Pancreas (tissue), 10 donors: ENCODE measurements at regions not wholly inside any gene's neighbourhood (a gene's known extent, or its start where the extent isn't known, plus 50 kb on each side); places are given as distances from the start of the nearest gene placed in this dataset.
"Not testable (repeated sequence)": the region's sequence is repeated elsewhere in the genome, so short reads cannot be mapped to it uniquely, and the experiment has no call there.

ENCODE experiments used
- ATAC-seq, 4 donors: fragments of 200-7000 bp; cut with Tn5 transposase; one replicate each; pipeline versions ENCODE4 v1.8.0 to v1.9.1; 2020; ENCODE audit warnings: mild to moderate bottlenecking in 4 of 4, moderate library complexity in 4 of 4
- DNase-seq, 6 donors: peaks; one replicate each; pipeline ENCODE4 v3.0.0-alpha.2; 2020
- FAIRE-seq: peaks from 2 replicates; lab custom pipeline; 2012; peaks lifted over from hg19 to GRCh38; lab: Jason Lieb, UNC
- H3K27ac ChIP-seq, 4 donors: fragments of 200-600 bp; sonication (generic); 1 replicate in 3 of 4; 2 replicates in 1 of 4; pipeline versions ENCODE4 v1.5.0 to v1.8.0; 2020
- H3K27me3 ChIP-seq, 4 donors: fragments of 200-600 bp; one replicate each; pipeline ENCODE4 v1.8.0; 2021
- H3K36me3 ChIP-seq, 3 donors: fragments of 200-600 bp; sonication (generic) in 1 of 3; one replicate each; pipeline versions ENCODE4 v1.5.0 to v1.8.0; 2020 to 2021
- H3K4me1 ChIP-seq, 3 donors: fragments of 200-600 bp; one replicate each; pipeline ENCODE4 v1.8.0; 2021
- H3K4me3 ChIP-seq, 4 donors: fragments of 200-600 bp; sonication (generic) in 2 of 4; one replicate each; pipeline versions ENCODE4 v1.5.0 to v1.8.0; 2020 to 2021
- H3K9me3 ChIP-seq, 4 donors: fragments of 200-600 bp; one replicate each; pipeline ENCODE4 v1.8.0; 2021
- CTCF ChIP-seq, 4 donors: fragments of 200-600 bp; sonication (generic) in 3 of 4; IDR thresholded peaks; one replicate each; pipeline versions ENCODE4 v1.5.0 to v1.8.0; 2021; ENCODE audit warnings: antibody characterized with exemption in 4 of 4
- WGBS, 2 donors: extraction: QIAGEN DNeasy Blood & Tissue Kit; methylation state at CpG; one replicate each; pipeline ENCODE4 v1.1.7; 2013; 5-methylcytosine and 5-hydroxymethylcytosine counted together
- intact Hi-C, 3 donors: fragments of 100-400 bp; cut with DNase I; formaldehyde crosslinking; loops; one replicate each; pipeline versions ENCODE4 v1.11.1 to v1.14.2; 2022
- donor health status: healthy with polysubstance abuse.
- donor health status: DM: no; HTN: no; CAD: no; lungs with moderate emphysema.
- donor health status: DM: no; HTN: no; CAD: no.
- donor health status: control.
- donor health status: control.
- donor health status: Bipolar disorder and iron deficiency.
- donor health status: DM: yes; HTN: yes; CAD: no.
- donor health status: DM: no; HTN: no; CAD: no.
- donor health status: DM: no; HTN: no; CAD: no.
- donor health status: DM: yes; HTN: yes; CAD: no.

- Histone ChIP-seq H3K27ac (no peak overlapping the region), H3K9me3 (no peaks in the 10 kb centered on the region), H3K4me1 (no peaks in the 10 kb centered on the region), H3K27me3 (no peaks in the 10 kb centered on the region), H3K36me3 (no peaks in the 10 kb centered on the region), H3K4me3 (no peak overlapping the region)
- no peak for ATAC-seq
- intact Hi-C loops = no loop called here
- TF ChIP-seq CTCF (IDR thresholded peaks at IDR 0.05) = no peak
- no peak for DNase-seq
- WGBS, 2 donors = 68 to 69% methylated on average over 1 of the region's 1 CpG
- no peak for FAIRE-seq
Observed at GRCh38 chr7:136274636-136275345, 297.6 kb upstream of the MTPN start.

- H3K4me3 ChIP-seq = no peak overlapping the region
- H3K9me3 ChIP-seq = no peaks in the 10 kb centered on the region
- TF ChIP-seq CTCF (IDR thresholded peaks at IDR 0.05) = no peak
- H3K4me1 ChIP-seq = no peaks in the 10 kb centered on the region
- FAIRE-seq (no peak), DNase-seq (no peak), ATAC-seq (no peak)
- no peak overlapping the region for H3K27ac ChIP-seq
- intact Hi-C loops = no loop called here
- WGBS, 2 donors = 62 to 67% methylated on average over 2 of the region's 2 CpGs
- no peaks in the 10 kb centered on the region for H3K27me3 ChIP-seq
- H3K36me3 ChIP-seq = no peaks in the 10 kb centered on the region
Observed at GRCh38 chr7:136272934-136273333, 295.8 kb upstream of the MTPN start.

- no peak for ATAC-seq
- no peaks in the 10 kb centered on the region for H3K9me3 ChIP-seq
Observed at GRCh38 chr7:136267822-136268221, 290.7 kb upstream of the MTPN start.

GRCh38 chr7:136266457-136266856, 289.3 kb upstream of the MTPN start:
- no peak for DNase-seq
- no peak for FAIRE-seq
- Histone ChIP-seq H3K9me3 (no peaks in the 10 kb centered on the region), H3K4me3 (no peak overlapping the region), H3K4me1 (no peaks in the 10 kb centered on the region), H3K27me3 (no peaks in the 10 kb centered on the region), H3K27ac (no peak overlapping the region), H3K36me3 (no peaks in the 10 kb centered on the region)
- no peak for ATAC-seq
- no peak for TF ChIP-seq CTCF (IDR thresholded peaks at IDR 0.05)
- intact Hi-C loops = loop anchor here in 1 of 3 donors (10.0 kb wide), 1 partner anchor 58 kb away; no protein-coding TSS in a partner anchor

More at GRCh38 chr7:136267822-136268221, 290.7 kb upstream of the MTPN start:
- DNase-seq = no peak
- Histone ChIP-seq H3K27me3 (no peaks in the 10 kb centered on the region), H3K36me3 (no peaks in the 10 kb centered on the region), H3K4me1 (no peaks in the 10 kb centered on the region), H3K4me3 (no peak overlapping the region), H3K27ac (no peak overlapping the region)
- FAIRE-seq = no peak
- 57 to 62% methylated on average over 2 of the region's 2 CpGs for WGBS, 2 donors
- TF ChIP-seq CTCF (IDR thresholded peaks at IDR 0.05) = no peak
- intact Hi-C loops = loop anchor here in 1 of 3 donors (10.0 kb wide), 1 partner anchor 57 kb away; no protein-coding TSS in a partner anchor

- not testable (repeated sequence) for H3K9me3 ChIP-seq, FAIRE-seq, H3K36me3 ChIP-seq, ATAC-seq, DNase-seq, H3K27me3 ChIP-seq, H3K27ac ChIP-seq, H3K4me3 ChIP-seq, H3K4me1 ChIP-seq
- 54 to 55% methylated on average over 5 of the region's 5 CpGs for WGBS, 2 donors
- intact Hi-C loops = loop anchor here in 1 of 3 donors (10.0 kb wide), 1 partner anchor 60 kb away; no protein-coding TSS in a partner anchor
Observed at GRCh38 chr7:136264304-136264703, 287.1 kb upstream of the MTPN start.

GRCh38 chr7:136263112-136263860, 286.1 kb upstream of the MTPN start:
- not testable (repeated sequence) for ATAC-seq, H3K27me3 ChIP-seq, H3K27ac ChIP-seq, DNase-seq, H3K4me3 ChIP-seq, H3K4me1 ChIP-seq, H3K9me3 ChIP-seq, FAIRE-seq, H3K36me3 ChIP-seq
- WGBS, 2 donors = 35 to 40% methylated on average over 3 to 4 of the region's 4 CpGs
- intact Hi-C loops = loop anchor here in 1 of 3 donors (10.0 kb wide), 1 partner anchor 62 kb away; no protein-coding TSS in a partner anchor

GRCh38 chr7:136260591-136260990, 283.4 kb upstream of the MTPN start:
- ATAC-seq, H3K9me3 ChIP-seq, DNase-seq, H3K27ac ChIP-seq, H3K36me3 ChIP-seq, H3K27me3 ChIP-seq, H3K4me3 ChIP-seq, FAIRE-seq, H3K4me1 ChIP-seq: not testable (repeated sequence)
- 73 to 90% methylated on average over 3 of the region's 3 CpGs for WGBS, 2 donors
- intact Hi-C loops = loop anchor here in 1 of 3 donors (10.0 kb wide), 1 partner anchor 64 kb away; no protein-coding TSS in a partner anchor
